ENCODE measurements at regions not wholly inside any gene's neighbourhood (a gene's known extent, or its start where the extent isn't known, plus 50 kb on each side); places are given as distances from the start of the nearest gene placed in this dataset.

GRCh38 chr18:29434650-29435049, 1257.7 kb upstream of the CDH2 start:
- H3K4me3 ChIP-seq (ENCODE audit: low read length, poor library complexity, severe bottlenecking): no peak overlapping the region
- no peak overlapping the region for H2AFZ ChIP-seq (ENCODE audit: low read length)
- H3K36me3 ChIP-seq (ENCODE audit: insufficient read depth, low read length): no peaks in the 10 kb centered on the region
- H3K9me2 ChIP-seq (replicated peaks; ENCODE audit: low read depth, low read length): no peaks in the 10 kb centered on the region
- H3K4me1 ChIP-seq (ENCODE audit: insufficient read depth, low read length, poor library complexity, severe bottlenecking): no peaks in the 10 kb centered on the region
- H3K4me2 ChIP-seq (ENCODE audit: low read depth, low read length, poor library complexity, severe bottlenecking): no peak overlapping the region
- TF ChIP-seq EZH2phosphoT487 (IDR thresholded peaks at IDR 0.05; ENCODE audit: borderline replicate concordance) (no peak), CTCF (conservative IDR thresholded peaks at IDR 0.05; ENCODE audit: low read length) (no peak)
- H3K27me3 ChIP-seq (ENCODE audit: insufficient read depth, low read length, poor library complexity, severe bottlenecking): no peaks in the 10 kb centered on the region
- H4K20me1 ChIP-seq (ENCODE audit: insufficient read depth, low read length, poor library complexity, severe bottlenecking): no peaks in the 10 kb centered on the region
- H3K9me3 ChIP-seq (ENCODE audit: insufficient read depth, low read depth, low read length): no peaks in the 10 kb centered on the region
- H3F3A ChIP-seq (ENCODE audit: low read depth): no peaks in the 10 kb centered on the region
- no peak overlapping the region for H3K9ac ChIP-seq (ENCODE audit: low read depth, low read length, poor library complexity, severe bottlenecking)
- H3K79me2 ChIP-seq (ENCODE audit: insufficient read depth, low read length): no peaks in the 10 kb centered on the region

- H3K27me3 ChIP-seq (ENCODE audit: insufficient read depth, low read length, poor library complexity, severe bottlenecking): no peaks in the 10 kb centered on the region
- no peak overlapping the region for H3K9ac ChIP-seq (ENCODE audit: low read depth, low read length, poor library complexity, severe bottlenecking)
- no peaks in the 10 kb centered on the region for H3K9me3 ChIP-seq (ENCODE audit: insufficient read depth, low read depth, low read length)
- H3K36me3 ChIP-seq (ENCODE audit: insufficient read depth, low read length): no peaks in the 10 kb centered on the region
- no peak overlapping the region for H2AFZ ChIP-seq (ENCODE audit: low read length)
- H3F3A ChIP-seq (ENCODE audit: low read depth): no peaks in the 10 kb centered on the region
- H3K4me1 ChIP-seq (ENCODE audit: insufficient read depth, low read length, poor library complexity, severe bottlenecking): no peaks in the 10 kb centered on the region
- no peak overlapping the region for H3K4me2 ChIP-seq (ENCODE audit: low read depth, low read length, poor library complexity, severe bottlenecking)
- no peaks in the 10 kb centered on the region for H4K20me1 ChIP-seq (ENCODE audit: insufficient read depth, low read length, poor library complexity, severe bottlenecking)
- no peak overlapping the region for H3K4me3 ChIP-seq (ENCODE audit: low read length, poor library complexity, severe bottlenecking)
- H3K79me2 ChIP-seq (ENCODE audit: insufficient read depth, low read length): no peaks in the 10 kb centered on the region
- no peak for TF ChIP-seq EZH2phosphoT487 (IDR thresholded peaks at IDR 0.05; ENCODE audit: borderline replicate concordance)
- TF ChIP-seq CTCF (conservative IDR thresholded peaks at IDR 0.05; ENCODE audit: low read length): no peak
- no peaks in the 10 kb centered on the region for H3K9me2 ChIP-seq (replicated peaks; ENCODE audit: low read depth, low read length)
Measured at GRCh38 chr18:29430416-29430815, 1253.5 kb upstream of the CDH2 start.

- no peak overlapping the region for H3K4me2 ChIP-seq (ENCODE audit: low read depth, low read length, poor library complexity, severe bottlenecking)
- no peaks in the 10 kb centered on the region for H3K36me3 ChIP-seq (ENCODE audit: insufficient read depth, low read length)
- H3K79me2 ChIP-seq (ENCODE audit: insufficient read depth, low read length): no peaks in the 10 kb centered on the region
- H4K20me1 ChIP-seq (ENCODE audit: insufficient read depth, low read length, poor library complexity, severe bottlenecking): no peaks in the 10 kb centered on the region
- H3K9ac ChIP-seq (ENCODE audit: low read depth, low read length, poor library complexity, severe bottlenecking): no peak overlapping the region
- no peak overlapping the region for H3K4me3 ChIP-seq (ENCODE audit: low read length, poor library complexity, severe bottlenecking)
- no peaks in the 10 kb centered on the region for H3F3A ChIP-seq (ENCODE audit: low read depth)
- H2AFZ ChIP-seq (ENCODE audit: low read length): no peak overlapping the region
- TF ChIP-seq EZH2phosphoT487 (IDR thresholded peaks at IDR 0.05; ENCODE audit: borderline replicate concordance) (no peak), CTCF (conservative IDR thresholded peaks at IDR 0.05; ENCODE audit: low read length) (no peak)
- no peaks in the 10 kb centered on the region for H3K4me1 ChIP-seq (ENCODE audit: insufficient read depth, low read length, poor library complexity, severe bottlenecking)
- H3K27me3 ChIP-seq (ENCODE audit: insufficient read depth, low read length, poor library complexity, severe bottlenecking): no peaks in the 10 kb centered on the region
- no peaks in the 10 kb centered on the region for H3K9me2 ChIP-seq (replicated peaks; ENCODE audit: low read depth, low read length)
- no peaks in the 10 kb centered on the region for H3K9me3 ChIP-seq (ENCODE audit: insufficient read depth, low read depth, low read length)
Measured at GRCh38 chr18:29418136-29418535, 1241.2 kb upstream of the CDH2 start.
